Gastroesophageal sphincter (tissue), 4 donors: ENCODE measurements at regions not wholly inside any gene's neighbourhood (a gene's known extent, or its start where the extent isn't known, plus 50 kb on each side); places are given as distances from the start of the nearest gene placed in this dataset.

Experiments used
- ATAC-seq: fragments of 150-250 bp; one replicate; pipeline ENCODE4 v1.9.1; 2016; ENCODE audit warnings: mild to moderate bottlenecking, moderate library complexity
- H3K27ac ChIP-seq, 4 donors: fragments of 200-600 bp; sonication (generic) in 3 of 4; 1 replicate in 3 of 4; 2 replicates in 1 of 4; pipeline ENCODE4 v1.5.1; 2016 to 2019
- H3K27me3 ChIP-seq: fragments of 200-600 bp; sonication (generic); one replicate; pipeline ENCODE4 v1.5.1; 2019
- H3K36me3 ChIP-seq, 2 donors: fragments of 200-600 bp; sonication (generic); one replicate each; pipeline ENCODE4 v1.5.1; 2019; ENCODE audit warnings: control low read depth in 1 of 2
- H3K4me1 ChIP-seq, 3 donors: fragments of 200-600 bp; sonication (generic); 1 replicate in 2 of 3; 2 replicates in 1 of 3; pipeline ENCODE4 v1.5.1; 2016 to 2019; ENCODE audit warnings: control low read depth in 2 of 3
- H3K4me3 ChIP-seq, 2 donors: fragments of 200-600 bp; sonication (generic); one replicate each; pipeline ENCODE4 v1.5.1; 2019; ENCODE audit warnings: mild to moderate bottlenecking in 1 of 2, moderate library complexity in 1 of 2
- H3K9me3 ChIP-seq, 3 donors: fragments of 200-600 bp; sonication (generic); one replicate each; pipeline ENCODE4 v1.5.1; 2017 to 2019; ENCODE audit warnings: control low read depth in 2 of 3
- CTCF ChIP-seq, 4 experiments: fragments of 200-600 bp in 2 of 4; fragments of 450-650 bp in 2 of 4; sonication (generic) in 1 of 4; IDR thresholded peaks; one replicate each; pipeline ENCODE4 v1.5.1; 2017 to 2019; ENCODE audit warnings: antibody characterized with exemption in 4 of 4, mild to moderate bottlenecking in 2 of 4, moderate library complexity in 2 of 4
- EP300 ChIP-seq: sonication (generic); formaldehyde crosslinking; IDR thresholded peaks from one replicate; pipeline ENCODE4 v1.6.1; 2017; ENCODE audit warnings: antibody characterized with exemption, mild to moderate bottlenecking
- POLR2A ChIP-seq, 2 donors: fragments of 450-650 bp; IDR thresholded peaks; one replicate each; pipeline ENCODE4 v1.6.1; 2017; ENCODE audit warnings: antibody characterized with exemption in 2 of 2, mild to moderate bottlenecking in 2 of 2, moderate library complexity in 1 of 2
- POLR2AphosphoS5 ChIP-seq: sonication (generic); formaldehyde crosslinking; IDR thresholded peaks from one replicate; pipeline ENCODE4 v1.6.1; 2017; ENCODE audit warnings: antibody characterized with exemption
- WGBS, 2 donors: methylation state at CpG; one replicate each; pipeline ENCODE4 v1.1.5; 2018; ENCODE audit warnings: low coverage in 1 of 2; 5-methylcytosine and 5-hydroxymethylcytosine counted together

- Histone ChIP-seq H3K36me3 (no peaks in the 10 kb centered on the region), H3K4me1 (no peaks in the 10 kb centered on the region), H3K4me3 (no peak overlapping the region), H3K9me3 (no peaks in the 10 kb centered on the region), H3K27ac (no peak overlapping the region), H3K27me3 (no peaks in the 10 kb centered on the region)
- TF ChIP-seq EP300 (no peak), POLR2A (IDR thresholded peaks at IDR 0.05) (no peak), POLR2AphosphoS5 (no peak), CTCF (IDR thresholded peaks at IDR 0.05) (no peak)
- 67 to 95% methylated on average over 2 to 4 of the region's 4 CpGs for WGBS, 2 donors
- ATAC-seq: no peak
Observed at GRCh38 chr16:48969611-48970010, 312.0 kb downstream of the CBLN1 start.

DNA sequence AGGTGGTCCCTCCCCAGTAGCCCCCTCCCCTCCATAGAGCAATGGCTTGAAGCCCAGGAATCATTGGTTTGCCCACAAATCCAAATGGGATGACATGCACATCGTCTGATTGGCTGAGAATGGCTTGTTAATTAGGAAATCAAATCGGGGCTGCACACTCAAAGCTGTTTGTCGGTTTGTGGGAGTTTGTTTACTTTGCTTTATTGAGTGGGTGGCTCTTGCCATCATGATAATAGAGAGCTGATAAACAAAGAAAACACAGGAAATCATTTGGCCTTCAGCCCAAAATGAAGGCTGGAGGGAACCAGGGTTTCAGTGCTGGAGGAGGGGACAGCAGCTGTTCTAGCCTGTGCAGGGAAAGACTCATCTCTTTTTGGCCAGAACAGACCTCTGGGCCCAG lies 316.3 kb downstream of the CBLN1 start:
- no peak for TF ChIP-seq CTCF (IDR thresholded peaks at IDR 0.05)
- no peak for TF ChIP-seq POLR2AphosphoS5
- no peak for TF ChIP-seq POLR2A (IDR thresholded peaks at IDR 0.05)
- no peak for TF ChIP-seq EP300
- no peak for ATAC-seq
- Histone ChIP-seq H3K36me3 (no peaks in the 10 kb centered on the region), H3K4me1 (no peaks in the 10 kb centered on the region), H3K27ac (no peak overlapping the region), H3K9me3 (no peaks in the 10 kb centered on the region), H3K4me3 (no peak overlapping the region), H3K27me3 (no peaks in the 10 kb centered on the region)
- 54 to 76% methylated on average over 3 of the region's 3 CpGs for WGBS, 2 donors

GRCh38 chr16:48963901-48964615 lies 317.6 kb downstream of the CBLN1 start:
- TF ChIP-seq EP300 (no peak), POLR2A (IDR thresholded peaks at IDR 0.05) (no peak), CTCF (IDR thresholded peaks at IDR 0.05) (no peak), POLR2AphosphoS5 (no peak)
- no CpG with 5 or more reads among the region's 1 CpG for WGBS, 2 donors
- Histone ChIP-seq H3K9me3 (no peaks in the 10 kb centered on the region), H3K4me3 (no peak overlapping the region), H3K36me3 (no peaks in the 10 kb centered on the region), H3K4me1 (no peaks in the 10 kb centered on the region), H3K27ac (no peak overlapping the region), H3K27me3 (no peaks in the 10 kb centered on the region)
- no peak for ATAC-seq

- TF ChIP-seq CTCF (IDR thresholded peaks at IDR 0.05): no peak
- no peak for TF ChIP-seq POLR2A (IDR thresholded peaks at IDR 0.05)
- no peak for TF ChIP-seq POLR2AphosphoS5
- no peak for TF ChIP-seq EP300
- Histone ChIP-seq H3K27me3 (no peaks in the 10 kb centered on the region), H3K36me3 (no peaks in the 10 kb centered on the region), H3K4me1 (no peaks in the 10 kb centered on the region), H3K4me3 (no peak overlapping the region), H3K9me3 (no peaks in the 10 kb centered on the region), H3K27ac (no peak overlapping the region)
- no peak for ATAC-seq
- WGBS, 2 donors: 30 to 42% methylated on average over 2 to 3 of the region's 3 CpGs
Observed at GRCh38 chr16:48963306-48963705, 318.3 kb downstream of the CBLN1 start.

DNA sequence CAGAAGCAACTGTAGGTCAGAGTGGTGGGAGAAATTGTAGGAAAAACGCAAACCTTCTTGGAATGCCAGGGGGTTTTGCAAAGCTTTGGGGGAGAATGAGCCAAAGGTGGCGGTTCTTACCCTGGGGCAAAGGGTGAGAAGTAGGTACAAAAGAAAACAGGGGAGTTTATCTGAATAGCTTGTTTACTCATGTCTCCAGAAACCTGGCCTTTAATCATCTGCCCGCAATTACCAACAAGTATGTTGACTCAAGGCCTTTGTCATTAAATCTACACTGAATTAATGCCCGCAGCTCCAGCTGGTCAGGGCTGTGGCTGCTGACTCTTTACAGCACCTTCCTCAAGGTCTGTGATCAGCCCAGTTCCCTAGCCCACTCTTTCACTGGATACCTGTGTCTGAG lies 320.1 kb downstream of the CBLN1 start:
- no peak overlapping the region for H3K4me3 ChIP-seq
- H3K9me3 ChIP-seq: no peaks in the 10 kb centered on the region
- no peaks in the 10 kb centered on the region for H3K27me3 ChIP-seq
- no peak for TF ChIP-seq EP300
- TF ChIP-seq POLR2A (IDR thresholded peaks at IDR 0.05): no peak
- no peak for TF ChIP-seq CTCF (IDR thresholded peaks at IDR 0.05)
- TF ChIP-seq POLR2AphosphoS5: no peak
- H3K4me1 ChIP-seq: no peaks in the 10 kb centered on the region
- H3K27ac ChIP-seq: no peak overlapping the region
- 94 to 96% methylated on average over 3 of the region's 4 CpGs for WGBS, 2 donors
- ATAC-seq: no peak
- no peaks in the 10 kb centered on the region for H3K36me3 ChIP-seq
